CD14-positive monocyte (primary cell): ENCODE measurements at regions not wholly inside any gene's neighbourhood (a gene's known extent, or its start where the extent isn't known, plus 50 kb on each side); places are given as distances from the start of the nearest gene placed in this dataset.

Experiments
- DNase-seq, 3 donors: peaks; one replicate each; pipeline ENCODE4 v3.0.0-alpha.2; 2011 to 2022
- H2AFZ ChIP-seq: 2 replicates; pipeline ENCODE4 v1.6.0; 2012; ENCODE audit warnings: mild to moderate bottlenecking, low read depth, low read length, inconsistent platforms; ENCODE audit not compliant: insufficient read depth, poor library complexity, severe bottlenecking
- H3K27ac ChIP-seq, 2 donors: 1 replicate in 1 of 2; 2 replicates in 1 of 2; pipeline ENCODE4 v1.5.1; 2012 to 2013; ENCODE audit warnings: low read length in 2 of 2, control low read depth in 1 of 2, inconsistent platforms in 1 of 2, low read depth in 1 of 2, mild to moderate bottlenecking in 1 of 2
- H3K27me3 ChIP-seq, 2 donors: one replicate each; pipeline versions ENCODE4 v1.6.0 to v1.6.1; 2011 to 2013; ENCODE audit warnings: low read length in 2 of 2; ENCODE audit not compliant: control insufficient read depth in 2 of 2, insufficient read depth in 2 of 2
- H3K36me3 ChIP-seq, 2 donors: replicated peaks in 1 of 2; 1 replicate in 1 of 2; 2 replicates in 1 of 2; pipeline versions ENCODE4 v1.5.1 to v1.6.1; 2012 to 2013; ENCODE audit warnings: low read length in 2 of 2, control low read depth in 1 of 2, inconsistent platforms in 1 of 2, mild to moderate bottlenecking in 1 of 2; ENCODE audit not compliant: insufficient read depth in 2 of 2, control insufficient read depth in 1 of 2
- H3K4me1 ChIP-seq, 2 donors: 1 replicate in 1 of 2; 2 replicates in 1 of 2; pipeline versions ENCODE4 v1.5.1 to v1.6.1; 2012 to 2013; ENCODE audit warnings: low read length in 2 of 2, control low read depth in 1 of 2, inconsistent platforms in 1 of 2, mild to moderate bottlenecking in 1 of 2, moderate library complexity in 1 of 2; ENCODE audit not compliant: insufficient read depth in 2 of 2, control insufficient read depth in 1 of 2
- H3K4me2 ChIP-seq: replicated peaks from 2 replicates; pipeline ENCODE3; 2012; ENCODE audit warnings: low read length, moderate library complexity, mild to moderate bottlenecking; ENCODE audit not compliant: poor library complexity, severe bottlenecking; ENCODE audit errors: extremely low read depth
- H3K4me3 ChIP-seq, 3 experiments: fragments of 200-600 bp in 1 of 3; sonication (generic) in 1 of 3; replicated peaks in 1 of 3; 1 replicate in 2 of 3; 2 replicates in 1 of 3; pipeline ENCODE4 v1.5.1; 2011 to 2013; ENCODE audit warnings: low read length in 3 of 3, mild to moderate bottlenecking in 3 of 3, control low read depth in 2 of 3, low read depth in 2 of 3, inconsistent platforms in 1 of 3, moderate library complexity in 1 of 3
- H3K79me2 ChIP-seq: 2 replicates; pipeline ENCODE4 v1.6.0; 2012; ENCODE audit warnings: mild to moderate bottlenecking, control low read depth, inconsistent platforms, low read length, moderate library complexity; ENCODE audit not compliant: insufficient read depth
- H3K9ac ChIP-seq: 2 replicates; pipeline ENCODE4 v1.6.0; 2017; ENCODE audit warnings: low read length, mild to moderate bottlenecking; ENCODE audit not compliant: insufficient read depth, poor library complexity, severe bottlenecking
- H3K9me3 ChIP-seq, 2 donors: replicated peaks in 1 of 2; 1 replicate in 1 of 2; 2 replicates in 1 of 2; pipeline versions ENCODE4 v1.5.1 to v1.6.1; 2012 to 2013; ENCODE audit warnings: low read length in 2 of 2, control low read depth in 1 of 2; ENCODE audit not compliant: control insufficient read depth in 1 of 2, insufficient read depth in 1 of 2
- H4K20me1 ChIP-seq: 2 replicates; pipeline ENCODE4 v1.6.0; 2012; ENCODE audit warnings: mild to moderate bottlenecking, low read length, control low read depth, moderate library complexity; ENCODE audit not compliant: insufficient read depth
- H3K27ac Mint-ChIP-seq, 7 donors: one replicate each; pipeline ENCODE4 v1.8.0; 2020; ENCODE audit warnings: mild to moderate bottlenecking in 7 of 7, mixed read lengths in 7 of 7, moderate library complexity in 6 of 7, inconsistent platforms in 2 of 7
- H3K27me3 Mint-ChIP-seq, 3 donors: one replicate each; pipeline ENCODE4 v1.8.0; 2021 to 2022; ENCODE audit warnings: low read depth in 3 of 3, mild to moderate bottlenecking in 3 of 3, mixed read lengths in 3 of 3, moderate library complexity in 3 of 3, inconsistent platforms in 1 of 3
- H3K36me3 Mint-ChIP-seq, 2 donors: one replicate each; pipeline ENCODE4 v1.8.0; 2020; ENCODE audit warnings: mixed read lengths in 2 of 2, inconsistent platforms in 1 of 2, mild to moderate bottlenecking in 1 of 2
- H3K4me1 Mint-ChIP-seq: one replicate; pipeline ENCODE4 v1.8.0; 2020; ENCODE audit warnings: mild to moderate bottlenecking, mixed read lengths
- H3K4me3 Mint-ChIP-seq, 2 donors: one replicate each; pipeline ENCODE4 v1.8.0; 2020; ENCODE audit warnings: mild to moderate bottlenecking in 2 of 2, mixed read lengths in 2 of 2, moderate library complexity in 1 of 2
- H3K9me3 Mint-ChIP-seq, 7 donors: one replicate each; pipeline ENCODE4 v1.8.0; 2020 to 2022; ENCODE audit warnings: mixed read lengths in 7 of 7, mild to moderate bottlenecking in 6 of 7, moderate library complexity in 6 of 7, inconsistent platforms in 2 of 7
- WGBS: methylation state at CpG from one replicate; pipeline ENCODE4 v1.1.5; 2013; ENCODE audit warnings: missing lambda C conversion rate; ENCODE audit not compliant: insufficient coverage; 5-methylcytosine and 5-hydroxymethylcytosine counted together
- intact Hi-C, 2 donors: fragments of 100-400 bp; cut with micrococcal nuclease; formaldehyde crosslinking; loops; one replicate each; pipeline versions ENCODE4 v1.15.0 to v1.15.1; 2023
- TF ChIP-seq, protein P1 (sequence below): fragments of 200-600 bp; IDR thresholded peaks from one replicate; pipeline ENCODE4 v1.8.0; 2022; ENCODE audit warnings: antibody characterized with exemption, mild to moderate bottlenecking

DNA sequence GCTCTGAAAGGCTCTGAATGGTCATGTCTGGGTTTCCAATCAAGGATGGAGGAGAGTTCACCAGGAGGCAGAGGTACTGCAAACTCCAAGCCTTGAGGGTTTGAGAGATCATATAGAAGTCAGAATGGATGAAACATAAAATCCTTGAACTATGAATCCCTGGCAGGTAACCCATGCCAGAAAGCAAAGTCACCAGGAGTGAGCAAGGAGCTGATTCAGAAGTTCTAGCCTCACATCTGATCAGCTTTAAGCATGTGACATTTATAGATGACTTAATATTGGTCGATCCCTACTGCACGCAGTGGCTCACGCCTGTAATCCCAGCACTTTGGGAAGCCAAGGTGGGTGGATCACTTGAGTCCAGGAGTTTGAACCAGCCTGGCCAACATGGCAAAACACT is 126.1 kb upstream of the MED13L start:
- Histone ChIP-seq H3K9ac (no peak overlapping the region), H2AFZ (no peak overlapping the region), H3K4me2 (no peak overlapping the region), H3K27ac (no peak overlapping the region), H3K27me3 (no peaks in the 10 kb centered on the region), H3K36me3 (no peaks in the 10 kb centered on the region), H3K9me3 (peaks cover 24 to 27% of the 10 kb centered on the region in 2 donors), H3K79me2 (no peaks in the 10 kb centered on the region), H4K20me1 (no peaks in the 10 kb centered on the region), H3K4me1 (peaks cover 58 to 62% of the 10 kb centered on the region in 2 donors), H3K4me3 (no peak overlapping the region)
- DNase-seq: no peak
- intact Hi-C loops: loop anchor here in 1 of 2 donors (10.0 kb wide), 3 partner anchors 69 to 151 kb away; partner anchors contain the start of genes MAP1LC3B2 and MED13L
- TF ChIP-seq, protein P1, sequence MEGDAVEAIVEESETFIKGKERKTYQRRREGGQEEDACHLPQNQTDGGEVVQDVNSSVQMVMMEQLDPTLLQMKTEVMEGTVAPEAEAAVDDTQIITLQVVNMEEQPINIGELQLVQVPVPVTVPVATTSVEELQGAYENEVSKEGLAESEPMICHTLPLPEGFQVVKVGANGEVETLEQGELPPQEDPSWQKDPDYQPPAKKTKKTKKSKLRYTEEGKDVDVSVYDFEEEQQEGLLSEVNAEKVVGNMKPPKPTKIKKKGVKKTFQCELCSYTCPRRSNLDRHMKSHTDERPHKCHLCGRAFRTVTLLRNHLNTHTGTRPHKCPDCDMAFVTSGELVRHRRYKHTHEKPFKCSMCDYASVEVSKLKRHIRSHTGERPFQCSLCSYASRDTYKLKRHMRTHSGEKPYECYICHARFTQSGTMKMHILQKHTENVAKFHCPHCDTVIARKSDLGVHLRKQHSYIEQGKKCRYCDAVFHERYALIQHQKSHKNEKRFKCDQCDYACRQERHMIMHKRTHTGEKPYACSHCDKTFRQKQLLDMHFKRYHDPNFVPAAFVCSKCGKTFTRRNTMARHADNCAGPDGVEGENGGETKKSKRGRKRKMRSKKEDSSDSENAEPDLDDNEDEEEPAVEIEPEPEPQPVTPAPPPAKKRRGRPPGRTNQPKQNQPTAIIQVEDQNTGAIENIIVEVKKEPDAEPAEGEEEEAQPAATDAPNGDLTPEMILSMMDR: no peak
- Mint-ChIP-seq H3K4me3 (no peak overlapping the region), H3K27ac (no peak overlapping the region), H3K4me1 (peaks cover 60% of the 10 kb centered on the region), H3K9me3 (peaks cover 28 to 39% (median 31%) of the 10 kb centered on the region in 7 donors), H3K36me3 (peaks cover 10 to 20% of the 10 kb centered on the region in 2 donors), H3K27me3 (peaks cover 0 to 13% (median 3%) of the 10 kb centered on the region in 3 donors)
- WGBS: 94% methylated on average over 3 of the region's 3 CpGs

DNA sequence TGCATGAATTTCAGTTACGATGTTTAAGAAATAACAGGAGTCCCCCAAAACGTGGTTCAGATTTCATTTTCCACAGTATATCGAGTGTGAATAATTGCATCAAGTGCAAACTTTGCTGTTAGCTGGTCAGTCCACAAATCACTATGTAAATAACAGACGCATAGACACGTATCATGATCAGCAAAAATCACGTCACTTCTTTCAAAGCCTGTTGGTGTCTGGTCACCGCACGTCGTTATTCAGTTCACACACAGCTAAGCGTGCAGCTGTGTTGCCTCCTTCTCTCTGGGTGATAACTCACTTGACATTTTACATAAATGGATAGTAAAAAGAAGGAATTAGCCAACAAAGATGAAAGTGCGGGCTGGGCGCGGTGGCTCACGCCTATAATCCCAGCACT is 126.8 kb upstream of the MED13L start:
- no peak overlapping the region for H3K27ac Mint-ChIP-seq
- Histone ChIP-seq H3K9ac (no peak overlapping the region), H3K27me3 (no peaks in the 10 kb centered on the region), H3K36me3 (no peaks in the 10 kb centered on the region), H3K4me1 (peaks cover 60 to 69% of the 10 kb centered on the region in 2 donors), H4K20me1 (no peaks in the 10 kb centered on the region), H3K4me3 (no peak overlapping the region), H3K9me3 (peaks cover 22 to 24% of the 10 kb centered on the region in 2 donors), H2AFZ (no peak overlapping the region), H3K79me2 (no peaks in the 10 kb centered on the region), H3K27ac (no peak overlapping the region), H3K4me2 (no peak overlapping the region)
- H3K4me3 Mint-ChIP-seq: no peak overlapping the region
- WGBS: 97% methylated on average over 6 of the region's 14 CpGs
- H3K4me1 Mint-ChIP-seq: peaks cover 64% of the 10 kb centered on the region
- peaks cover 10 to 17% of the 10 kb centered on the region in 2 donors for H3K36me3 Mint-ChIP-seq
- intact Hi-C loops: loop anchor here in 1 of 2 donors (10.0 kb wide), 3 partner anchors 69 to 151 kb away; partner anchors contain the start of genes MAP1LC3B2 and MED13L
- H3K27me3 Mint-ChIP-seq: peaks cover 0 to 12% (median 3%) of the 10 kb centered on the region in 3 donors
- peaks cover 22 to 34% (median 28%) of the 10 kb centered on the region in 7 donors for H3K9me3 Mint-ChIP-seq
- TF ChIP-seq, protein P1: no peak
- no peak for DNase-seq
